GM21576 (cell line): ENCODE measurements at regions not wholly inside any gene's neighbourhood (a gene's known extent, or its start where the extent isn't known, plus 50 kb on each side); places are given as distances from the start of the nearest gene placed in this dataset.
"Not testable (repeated sequence)": the region's sequence is repeated elsewhere in the genome, so short reads cannot be mapped to it uniquely, and the experiment has no call there.

Experiments
- ATAC-seq: cut with Tn5 transposase; IDR thresholded peaks from one replicate; pipeline ENCODE4 v1.9.1; 2021; ENCODE audit warnings: mild to moderate bottlenecking, moderate library complexity; ENCODE audit not compliant: unreplicated experiment

- ATAC-seq = no peak
These were observed 301.2 kb upstream of the ZNF804A start for GRCh38 chr2:184297085-184297484.

- ATAC-seq = no peak
These were observed 295.8 kb upstream of the ZNF804A start for GRCh38 chr2:184302506-184302905.

GRCh38 chr2:184304006-184304405, 294.3 kb upstream of the ZNF804A start:
- no peak for ATAC-seq

GRCh38 chr2:184305105-184305504, 293.2 kb upstream of the ZNF804A start:
- ATAC-seq = no peak

GRCh38 chr2:184308706-184309105, 289.6 kb upstream of the ZNF804A start:
- ATAC-seq = no peak

GRCh38 chr2:184312970-184313369, 285.4 kb upstream of the ZNF804A start:
- ATAC-seq = no peak

GRCh38 chr2:184314829-184315228, 283.5 kb upstream of the ZNF804A start:
- ATAC-seq = no peak

GRCh38 chr2:184316921-184317320, 281.4 kb upstream of the ZNF804A start:
- no peak for ATAC-seq

- no peak for ATAC-seq
These were observed 275.7 kb upstream of the ZNF804A start for GRCh38 chr2:184322615-184323014.

- no peak for ATAC-seq
These were observed 272.3 kb upstream of the ZNF804A start for GRCh38 chr2:184326066-184326465.

- not testable (repeated sequence) for ATAC-seq
These were observed 270.5 kb upstream of the ZNF804A start for GRCh38 chr2:184327805-184328204.

GRCh38 chr2:184330561-184330960, 267.8 kb upstream of the ZNF804A start:
- not testable (repeated sequence) for ATAC-seq

- ATAC-seq = no peak
These were observed 261.6 kb upstream of the ZNF804A start for GRCh38 chr2:184336688-184337087.

- no peak for ATAC-seq
These were observed 259.6 kb upstream of the ZNF804A start for GRCh38 chr2:184338771-184339170.

GRCh38 chr2:184339966-184340365, 258.4 kb upstream of the ZNF804A start:
- no peak for ATAC-seq

GRCh38 chr2:184346338-184346862, 251.9 kb upstream of the ZNF804A start:
- no peak for ATAC-seq

GRCh38 chr2:184351126-184351525, 247.2 kb upstream of the ZNF804A start:
- ATAC-seq = no peak

GRCh38 chr2:184357033-184357432, 241.3 kb upstream of the ZNF804A start:
- no peak for ATAC-seq

- no peak for ATAC-seq
These were observed 238.9 kb upstream of the ZNF804A start for GRCh38 chr2:184359379-184359778.

- no peak for ATAC-seq
These were observed 235.1 kb upstream of the ZNF804A start for GRCh38 chr2:184363213-184363612.

- ATAC-seq = no peak
These were observed 231.1 kb upstream of the ZNF804A start for GRCh38 chr2:184367211-184367610.

GRCh38 chr2:184369307-184369706, 229.0 kb upstream of the ZNF804A start:
- ATAC-seq = no peak

- ATAC-seq = peak; percentile 46
These were observed 227.4 kb upstream of the ZNF804A start for GRCh38 chr2:184370954-184371353.
